ENCODE measurements at regions not wholly inside any gene's neighbourhood (a gene's known extent, or its start where the extent isn't known, plus 50 kb on each side); places are given as distances from the start of the nearest gene placed in this dataset.

DNA sequence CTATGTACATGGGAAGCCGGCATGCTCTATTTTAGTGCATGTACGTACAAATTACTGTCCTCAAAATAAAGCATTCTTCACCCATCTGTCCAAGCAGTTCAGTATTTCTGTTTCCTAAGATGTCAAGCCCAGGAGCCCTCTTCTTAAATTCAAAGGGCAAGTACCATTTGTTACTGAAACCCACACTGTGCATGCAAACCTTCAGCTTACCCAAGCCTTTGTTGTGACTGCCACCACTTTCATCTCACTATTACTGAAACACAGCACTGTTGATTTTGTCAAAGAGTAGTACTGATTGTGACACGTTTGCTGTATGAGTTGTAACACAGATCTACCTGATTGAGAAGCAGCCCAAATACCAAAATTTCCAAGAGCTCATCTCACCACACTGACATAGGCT lies 390.4 kb upstream of the IZUMO3 start:
- POLR2A ChIA-PET: no interaction called here
- DNase-seq (ENCODE audit: low read depth, low spot score): no peak
- no peak overlapping the region for H3K4me3 ChIP-seq (ENCODE audit: low read depth, low read length)
- CTCF ChIA-PET: no interaction called here
- TF ChIP-seq, protein P1, sequence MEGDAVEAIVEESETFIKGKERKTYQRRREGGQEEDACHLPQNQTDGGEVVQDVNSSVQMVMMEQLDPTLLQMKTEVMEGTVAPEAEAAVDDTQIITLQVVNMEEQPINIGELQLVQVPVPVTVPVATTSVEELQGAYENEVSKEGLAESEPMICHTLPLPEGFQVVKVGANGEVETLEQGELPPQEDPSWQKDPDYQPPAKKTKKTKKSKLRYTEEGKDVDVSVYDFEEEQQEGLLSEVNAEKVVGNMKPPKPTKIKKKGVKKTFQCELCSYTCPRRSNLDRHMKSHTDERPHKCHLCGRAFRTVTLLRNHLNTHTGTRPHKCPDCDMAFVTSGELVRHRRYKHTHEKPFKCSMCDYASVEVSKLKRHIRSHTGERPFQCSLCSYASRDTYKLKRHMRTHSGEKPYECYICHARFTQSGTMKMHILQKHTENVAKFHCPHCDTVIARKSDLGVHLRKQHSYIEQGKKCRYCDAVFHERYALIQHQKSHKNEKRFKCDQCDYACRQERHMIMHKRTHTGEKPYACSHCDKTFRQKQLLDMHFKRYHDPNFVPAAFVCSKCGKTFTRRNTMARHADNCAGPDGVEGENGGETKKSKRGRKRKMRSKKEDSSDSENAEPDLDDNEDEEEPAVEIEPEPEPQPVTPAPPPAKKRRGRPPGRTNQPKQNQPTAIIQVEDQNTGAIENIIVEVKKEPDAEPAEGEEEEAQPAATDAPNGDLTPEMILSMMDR (IDR thresholded peaks at IDR 0.05; ENCODE audit: insufficient read depth, low read length, missing control alignments): no peak

DNA sequence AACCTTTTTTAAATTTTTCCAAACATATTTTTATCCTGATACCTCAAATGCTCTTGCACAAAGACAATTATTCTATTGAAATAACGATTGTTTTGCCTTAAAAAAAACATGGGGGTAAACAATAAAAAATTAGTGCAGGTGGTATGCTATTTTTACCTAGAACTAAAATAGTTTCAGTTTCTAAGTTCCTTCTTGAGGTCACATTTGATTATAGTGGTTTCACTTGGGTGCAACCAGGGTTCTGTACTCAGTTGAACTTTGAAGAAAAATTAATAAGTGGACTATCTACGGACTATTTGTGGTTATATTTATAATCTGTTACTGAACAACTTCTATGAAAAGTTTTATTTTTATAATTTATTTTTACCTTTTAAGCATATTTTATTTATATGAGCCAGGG lies 387.1 kb upstream of the IZUMO3 start:
- POLR2A ChIA-PET: no interaction called here
- TF ChIP-seq, protein P1 (IDR thresholded peaks at IDR 0.05; ENCODE audit: insufficient read depth, low read length, missing control alignments): no peak
- no peak for DNase-seq (ENCODE audit: low read depth, low spot score)
- H3K4me3 ChIP-seq (ENCODE audit: low read depth, low read length): no peak overlapping the region
- CTCF ChIA-PET: no interaction called here

DNA sequence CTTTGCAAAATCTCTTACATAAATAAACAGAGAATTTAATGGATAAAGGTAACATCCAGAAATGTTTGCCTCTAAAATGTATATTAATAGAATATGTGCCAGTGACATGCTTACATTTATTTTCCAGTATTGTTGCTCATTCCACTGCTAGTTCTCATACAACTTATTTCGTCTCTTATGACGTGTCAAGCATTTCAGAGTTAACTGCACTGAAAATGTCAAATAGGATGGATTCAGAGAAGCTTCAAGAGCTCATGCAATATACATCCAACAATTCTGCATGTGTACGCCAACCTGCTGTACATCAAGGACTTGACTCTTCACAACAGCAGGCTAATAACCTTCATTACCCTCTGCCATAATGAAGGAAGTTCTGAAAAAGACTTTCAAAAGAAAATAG lies 386.2 kb upstream of the IZUMO3 start:
- ChIA-PET CTCF (no interaction called here), POLR2A (no interaction called here)
- H3K4me3 ChIP-seq (ENCODE audit: low read depth, low read length): no peak overlapping the region
- TF ChIP-seq, protein P1 (IDR thresholded peaks at IDR 0.05; ENCODE audit: insufficient read depth, low read length, missing control alignments): no peak
- DNase-seq (ENCODE audit: low read depth, low spot score): no peak

DNA sequence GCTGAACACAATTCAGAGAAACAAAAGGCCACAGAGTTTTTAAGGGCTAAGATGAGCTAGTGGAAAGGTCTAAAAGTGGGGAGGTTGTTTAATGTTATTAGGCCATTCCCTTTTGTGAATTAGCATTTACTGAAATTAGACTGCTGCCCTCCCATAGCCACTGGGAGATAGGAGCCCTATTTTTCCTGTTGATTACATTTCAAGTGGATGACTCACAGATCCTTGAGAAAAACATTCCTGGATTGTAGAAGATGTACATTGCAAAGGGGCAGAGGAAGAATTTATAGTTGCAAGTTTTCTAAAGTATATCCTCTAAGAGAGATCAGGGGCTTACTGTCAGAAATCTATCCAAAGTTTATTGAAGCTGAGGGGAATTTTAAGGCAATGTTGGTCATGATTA lies 367.1 kb upstream of the IZUMO3 start:
- TF ChIP-seq, protein P1 (IDR thresholded peaks at IDR 0.05; ENCODE audit: insufficient read depth, low read length, missing control alignments): no peak
- POLR2A ChIA-PET: no interaction called here
- no peak for DNase-seq (ENCODE audit: low read depth, low spot score)
- H3K4me3 ChIP-seq (ENCODE audit: low read depth, low read length): no peak overlapping the region
- CTCF ChIA-PET: no interaction called here

DNA sequence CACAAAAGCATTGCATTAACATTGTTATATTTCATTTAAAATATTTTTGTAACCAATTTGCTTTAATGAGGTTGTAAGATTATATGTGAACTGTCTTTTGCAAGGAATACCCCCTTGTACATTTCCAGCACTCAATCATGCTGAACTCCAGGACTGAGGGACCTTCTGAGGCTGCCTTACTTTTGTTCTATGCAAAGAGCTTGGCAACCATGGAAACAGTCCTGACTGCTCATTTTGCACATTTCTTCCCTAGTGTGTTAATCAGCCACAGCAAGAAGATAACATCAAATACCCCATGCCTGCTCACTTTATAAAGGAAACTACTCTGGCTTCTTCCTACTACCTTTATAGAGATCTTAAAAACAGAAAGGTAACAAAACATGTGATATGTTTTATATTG lies 355.6 kb upstream of the IZUMO3 start:
- POLR2A ChIA-PET: no interaction called here
- no peak overlapping the region for H3K4me3 ChIP-seq (ENCODE audit: low read depth, low read length)
- TF ChIP-seq, protein P1 (IDR thresholded peaks at IDR 0.05; ENCODE audit: insufficient read depth, low read length, missing control alignments): no peak
- CTCF ChIA-PET: no interaction called here
- DNase-seq (ENCODE audit: low read depth, low spot score): no peak

DNA sequence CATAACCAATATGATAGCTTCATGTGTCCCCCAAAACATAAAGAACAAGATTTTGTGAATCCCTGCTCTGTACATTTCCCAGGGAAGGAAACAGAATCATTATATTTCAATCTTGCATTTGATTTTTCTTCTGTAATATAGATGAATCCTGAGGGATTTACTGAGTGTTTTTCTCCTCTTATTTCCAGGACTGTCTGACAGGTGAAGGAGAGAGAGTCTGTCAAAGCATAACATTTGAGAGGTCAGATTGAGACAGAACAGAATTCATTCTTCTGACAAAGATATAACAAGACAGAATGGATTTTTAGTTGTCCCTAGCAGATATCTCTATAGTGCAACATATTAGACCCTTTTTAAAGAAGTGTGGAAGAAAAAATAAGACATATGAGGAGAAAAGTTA lies 354.5 kb upstream of the IZUMO3 start:
- TF ChIP-seq, protein P1 (IDR thresholded peaks at IDR 0.05; ENCODE audit: insufficient read depth, low read length, missing control alignments): no peak
- no peak for DNase-seq (ENCODE audit: low read depth, low spot score)
- no peak overlapping the region for H3K4me3 ChIP-seq (ENCODE audit: low read depth, low read length)
- ChIA-PET POLR2A (no interaction called here), CTCF (no interaction called here)
